T-helper 1 cell treated with Interleukin-12 subunit alpha and Interleukin-12 subunit beta and Interleukin-4 antibody, amounts not matched to agents 30 μg/mL and 1 μg/mL, for 36 hours (primary cell): ENCODE measurements at regions not wholly inside any gene's neighbourhood (a gene's known extent, or its start where the extent isn't known, plus 50 kb on each side); places are given as distances from the start of the nearest gene placed in this dataset.

ENCODE experiments used
- H3K27ac Mint-ChIP-seq: one replicate; pipeline ENCODE4 v1.8.0; 2021; ENCODE audit warnings: mild to moderate bottlenecking, mixed read lengths
- H3K27me3 Mint-ChIP-seq: one replicate; pipeline ENCODE4 v1.8.0; 2021; ENCODE audit warnings: low read depth, mixed read lengths
- H3K36me3 Mint-ChIP-seq: one replicate; pipeline ENCODE4 v1.8.0; 2021; ENCODE audit warnings: low read depth, mixed read lengths
- H3K4me1 Mint-ChIP-seq: one replicate; pipeline ENCODE4 v1.8.0; 2021; ENCODE audit warnings: low read depth, mixed read lengths
- H3K4me3 Mint-ChIP-seq: one replicate; pipeline ENCODE4 v1.8.0; 2021; ENCODE audit warnings: mild to moderate bottlenecking, moderate library complexity, mixed read lengths
- H3K9me3 Mint-ChIP-seq: one replicate; pipeline ENCODE4 v1.8.0; 2021; ENCODE audit warnings: mixed read lengths

DNA sequence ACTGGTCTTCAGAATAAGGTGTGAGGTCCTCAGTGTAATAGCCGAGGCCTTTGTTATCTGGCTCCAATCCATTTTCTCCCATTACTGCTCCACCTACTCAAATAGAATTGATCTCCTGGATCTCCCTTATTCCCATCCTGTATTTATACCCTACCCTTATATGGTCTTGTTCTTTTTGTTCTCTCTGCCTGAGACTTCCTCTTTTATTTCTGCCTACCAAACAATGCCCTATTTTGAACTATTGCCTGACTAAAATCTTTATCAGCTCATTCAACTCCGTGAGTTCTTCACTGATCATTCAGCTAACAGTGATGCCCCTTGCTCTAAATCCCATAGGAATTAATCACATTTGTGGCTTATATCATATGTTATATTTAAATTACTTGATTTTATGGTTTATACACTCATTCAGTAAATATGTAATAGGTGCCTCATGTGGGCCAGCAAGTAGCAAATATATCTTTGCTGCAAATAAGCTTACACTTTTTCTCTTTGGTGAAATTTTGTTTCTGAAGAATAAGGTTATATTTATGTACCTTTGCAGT lies 417.5 kb upstream of the MEF2C start:
- Mint-ChIP-seq H3K4me1 (no peaks in the 10 kb centered on the region), H3K27ac (no peak overlapping the region)

GRCh38 chr5:89299998-89300397 lies 417.0 kb upstream of the MEF2C start:
- H3K36me3 Mint-ChIP-seq = no peaks in the 10 kb centered on the region

More for the DNA sequence above, 417.5 kb upstream of the MEF2C start:
- Mint-ChIP-seq H3K9me3 (no peaks in the 10 kb centered on the region), H3K4me3 (no peak overlapping the region), H3K27me3 (no peaks in the 10 kb centered on the region), H3K36me3 (no peaks in the 10 kb centered on the region)

GRCh38 chr5:89297066-89297465 lies 414.1 kb upstream of the MEF2C start:
- no peak overlapping the region for H3K4me3 Mint-ChIP-seq
- no peaks in the 10 kb centered on the region for H3K4me1 Mint-ChIP-seq
- no peak overlapping the region for H3K27ac Mint-ChIP-seq
- H3K9me3 Mint-ChIP-seq = no peaks in the 10 kb centered on the region
- no peaks in the 10 kb centered on the region for H3K36me3 Mint-ChIP-seq
- no peaks in the 10 kb centered on the region for H3K27me3 Mint-ChIP-seq

More at GRCh38 chr5:89299998-89300397, 417.0 kb upstream of the MEF2C start:
- Mint-ChIP-seq H3K4me3 (no peak overlapping the region), H3K9me3 (no peaks in the 10 kb centered on the region), H3K27ac (no peak overlapping the region), H3K4me1 (no peaks in the 10 kb centered on the region), H3K27me3 (no peaks in the 10 kb centered on the region)

DNA sequence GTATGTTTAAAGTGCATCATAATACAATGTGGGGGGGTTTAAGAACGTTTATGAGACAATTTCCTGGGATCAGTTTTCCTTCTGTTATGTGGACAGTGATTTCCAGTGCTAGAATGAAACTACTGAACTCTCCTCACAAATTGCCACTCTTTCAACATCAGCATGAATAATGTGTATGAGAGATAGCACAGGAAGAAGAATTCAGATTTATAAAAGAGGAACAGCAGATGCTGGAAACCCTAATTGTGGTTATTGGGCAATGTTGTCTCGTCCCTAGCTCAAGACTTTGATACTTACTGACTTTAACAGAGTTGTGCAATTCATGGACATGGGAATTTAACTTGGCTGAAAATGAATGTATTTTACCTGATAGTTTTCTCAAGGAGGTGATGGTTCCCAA lies 410.8 kb upstream of the MEF2C start:
- H3K36me3 Mint-ChIP-seq = no peaks in the 10 kb centered on the region
- no peaks in the 10 kb centered on the region for H3K4me1 Mint-ChIP-seq
- no peak overlapping the region for H3K4me3 Mint-ChIP-seq
- no peak overlapping the region for H3K27ac Mint-ChIP-seq
- H3K9me3 Mint-ChIP-seq = no peaks in the 10 kb centered on the region
- H3K27me3 Mint-ChIP-seq = no peaks in the 10 kb centered on the region

- no peak overlapping the region for H3K4me3 Mint-ChIP-seq
- H3K4me1 Mint-ChIP-seq = no peaks in the 10 kb centered on the region
- no peaks in the 10 kb centered on the region for H3K9me3 Mint-ChIP-seq
- no peaks in the 10 kb centered on the region for H3K27me3 Mint-ChIP-seq
- H3K27ac Mint-ChIP-seq = no peak overlapping the region
- no peaks in the 10 kb centered on the region for H3K36me3 Mint-ChIP-seq
Measured at GRCh38 chr5:89292487-89292886, 409.5 kb upstream of the MEF2C start.

GRCh38 chr5:89289604-89290003 lies 406.6 kb upstream of the MEF2C start:
- no peaks in the 10 kb centered on the region for H3K9me3 Mint-ChIP-seq
- no peaks in the 10 kb centered on the region for H3K27me3 Mint-ChIP-seq
- no peaks in the 10 kb centered on the region for H3K36me3 Mint-ChIP-seq

DNA sequence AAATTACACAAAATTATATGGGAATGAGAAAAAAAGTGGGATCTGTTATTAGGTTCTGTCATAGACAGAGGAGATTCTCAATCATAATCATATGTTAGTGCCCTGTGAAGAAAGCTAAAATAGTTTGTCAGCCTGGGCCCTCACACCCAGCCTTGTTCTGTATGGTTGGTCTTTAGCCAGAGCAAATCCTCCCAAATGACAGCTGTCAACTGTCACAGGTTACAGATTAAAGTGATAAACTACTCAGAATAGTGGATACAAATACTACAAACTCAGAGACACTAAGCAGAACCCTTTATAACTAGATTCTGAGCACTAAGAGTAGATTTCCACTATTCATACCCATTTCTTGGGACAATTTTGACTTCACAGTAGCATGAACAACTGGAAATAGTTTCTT lies 405.0 kb upstream of the MEF2C start:
- Mint-ChIP-seq H3K27me3 (no peaks in the 10 kb centered on the region), H3K9me3 (no peaks in the 10 kb centered on the region), H3K36me3 (no peaks in the 10 kb centered on the region), H3K4me1 (no peaks in the 10 kb centered on the region), H3K4me3 (no peak overlapping the region), H3K27ac (no peak overlapping the region)

More at GRCh38 chr5:89289604-89290003, 406.6 kb upstream of the MEF2C start:
- Mint-ChIP-seq H3K27ac (no peak overlapping the region), H3K4me3 (no peak overlapping the region), H3K4me1 (no peaks in the 10 kb centered on the region)

DNA sequence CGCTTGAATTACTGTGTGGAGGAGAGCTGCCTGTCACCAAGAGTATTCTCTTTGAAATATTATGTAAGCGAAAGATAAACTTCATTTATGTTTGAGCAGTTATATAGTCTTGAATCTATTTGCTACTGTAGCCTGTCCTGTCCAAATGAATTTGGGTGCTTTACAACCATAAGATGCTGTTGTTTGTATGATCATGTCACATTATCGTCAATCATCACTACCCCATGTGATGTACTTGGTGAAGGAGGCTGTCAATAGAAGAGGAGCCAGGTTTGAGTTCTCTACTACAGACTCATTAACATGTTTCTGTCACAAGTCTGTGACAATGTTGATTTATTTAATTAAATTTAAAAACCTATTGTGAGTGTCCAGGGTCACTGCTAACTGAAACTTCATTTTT lies 403.3 kb upstream of the MEF2C start:
- Mint-ChIP-seq H3K27me3 (no peaks in the 10 kb centered on the region), H3K27ac (no peak overlapping the region), H3K36me3 (no peaks in the 10 kb centered on the region), H3K4me1 (no peaks in the 10 kb centered on the region), H3K9me3 (no peaks in the 10 kb centered on the region), H3K4me3 (no peak overlapping the region)

DNA sequence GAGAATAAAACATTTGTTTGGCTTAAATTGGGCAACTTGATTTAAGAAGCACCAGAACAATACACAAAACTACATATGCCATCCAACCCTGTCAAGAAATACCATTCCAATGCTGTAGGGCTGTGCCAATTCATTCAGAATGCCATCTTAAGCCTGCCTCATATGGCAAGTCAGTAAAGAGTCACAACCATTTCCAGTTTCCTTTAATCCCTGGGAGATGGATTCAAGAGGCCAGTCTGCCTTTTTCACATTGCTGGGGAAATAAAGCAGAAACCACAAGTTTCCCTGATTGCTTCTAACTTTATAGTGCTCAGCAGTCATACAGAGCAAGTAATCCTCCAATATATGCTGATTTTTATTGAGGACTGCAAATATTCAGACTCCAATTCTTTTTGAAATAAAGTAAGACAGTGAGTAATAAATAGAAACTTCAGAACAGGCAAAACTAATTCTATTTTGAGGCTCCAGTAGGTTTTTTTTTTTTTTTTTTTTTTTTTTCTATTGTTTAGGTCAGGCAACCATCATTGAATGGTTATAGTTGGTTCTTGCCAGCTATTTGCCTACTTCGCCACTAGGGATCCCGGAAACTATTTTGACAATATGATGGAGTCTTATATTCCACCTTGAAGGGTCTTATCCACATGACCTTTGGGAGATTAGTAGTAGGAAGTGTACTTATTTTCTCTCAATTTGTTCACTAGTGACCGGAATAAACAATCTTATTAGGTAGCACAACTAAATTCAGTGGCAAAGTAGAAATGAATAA lies 400.9 kb upstream of the MEF2C start:
- Mint-ChIP-seq H3K27ac (no peak overlapping the region), H3K27me3 (no peaks in the 10 kb centered on the region), H3K4me1 (no peaks in the 10 kb centered on the region), H3K4me3 (no peak overlapping the region), H3K36me3 (no peaks in the 10 kb centered on the region), H3K9me3 (no peaks in the 10 kb centered on the region)

GRCh38 chr5:89282554-89283510 lies 399.8 kb upstream of the MEF2C start:
- Mint-ChIP-seq H3K9me3 (no peaks in the 10 kb centered on the region), H3K27ac (no peak overlapping the region), H3K36me3 (no peaks in the 10 kb centered on the region), H3K27me3 (no peaks in the 10 kb centered on the region), H3K4me1 (no peaks in the 10 kb centered on the region), H3K4me3 (no peak overlapping the region)

DNA sequence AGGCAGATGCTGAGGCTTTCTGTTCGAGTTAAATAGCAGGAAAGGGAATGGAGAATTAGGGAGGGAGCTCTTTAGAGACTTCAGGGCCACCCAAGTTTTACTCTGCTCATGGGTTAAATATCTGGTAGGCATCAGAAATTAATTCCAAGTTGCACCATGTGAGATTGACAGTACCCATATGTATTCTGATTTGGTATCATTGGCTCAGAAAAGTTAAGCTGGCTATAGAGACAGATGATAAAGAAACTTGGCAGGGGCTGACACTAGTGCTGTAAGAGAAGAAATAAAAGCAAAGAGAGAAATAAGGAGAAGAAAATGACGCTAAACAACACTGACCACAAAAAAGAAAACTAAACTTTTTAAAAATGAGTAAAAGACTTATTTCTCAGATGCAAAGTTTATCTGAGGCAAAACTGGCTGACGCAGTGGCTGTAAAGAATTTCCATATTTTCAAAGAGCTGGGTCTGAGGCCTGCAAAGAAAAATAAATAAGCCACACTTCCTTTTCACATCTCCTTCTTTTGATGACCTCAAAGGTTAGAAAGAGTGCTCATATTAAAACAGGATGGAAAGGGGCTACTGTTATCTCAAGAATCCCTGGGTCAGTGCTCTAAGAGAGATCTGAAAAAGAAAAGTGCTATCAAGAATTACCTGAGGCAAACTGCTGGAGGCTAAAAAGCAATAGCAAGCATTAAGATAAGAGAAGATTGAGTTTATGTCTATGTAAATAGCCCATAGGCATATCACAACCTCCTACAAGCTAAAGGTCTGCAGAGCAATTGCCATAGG lies 399.0 kb upstream of the MEF2C start:
- Mint-ChIP-seq H3K4me1 (no peaks in the 10 kb centered on the region), H3K27me3 (no peaks in the 10 kb centered on the region), H3K27ac (no peak overlapping the region), H3K9me3 (no peaks in the 10 kb centered on the region), H3K4me3 (no peak overlapping the region), H3K36me3 (no peaks in the 10 kb centered on the region)

- Mint-ChIP-seq H3K36me3 (no peaks in the 10 kb centered on the region), H3K4me3 (no peak overlapping the region), H3K27me3 (no peaks in the 10 kb centered on the region), H3K9me3 (no peaks in the 10 kb centered on the region), H3K4me1 (no peaks in the 10 kb centered on the region), H3K27ac (no peak overlapping the region)
Measured at GRCh38 chr5:89281211-89281610, 398.2 kb upstream of the MEF2C start.

- H3K9me3 Mint-ChIP-seq = no peaks in the 10 kb centered on the region
- no peaks in the 10 kb centered on the region for H3K36me3 Mint-ChIP-seq
- H3K4me1 Mint-ChIP-seq = no peaks in the 10 kb centered on the region
- H3K27ac Mint-ChIP-seq = no peak overlapping the region
- H3K27me3 Mint-ChIP-seq = no peaks in the 10 kb centered on the region
- no peak overlapping the region for H3K4me3 Mint-ChIP-seq
Measured at GRCh38 chr5:89280103-89281037, 397.4 kb upstream of the MEF2C start.
